ENCODE measurements at regions not wholly inside any gene's neighbourhood (a gene's known extent, or its start where the extent isn't known, plus 50 kb on each side); places are given as distances from the start of the nearest gene placed in this dataset.

DNA sequence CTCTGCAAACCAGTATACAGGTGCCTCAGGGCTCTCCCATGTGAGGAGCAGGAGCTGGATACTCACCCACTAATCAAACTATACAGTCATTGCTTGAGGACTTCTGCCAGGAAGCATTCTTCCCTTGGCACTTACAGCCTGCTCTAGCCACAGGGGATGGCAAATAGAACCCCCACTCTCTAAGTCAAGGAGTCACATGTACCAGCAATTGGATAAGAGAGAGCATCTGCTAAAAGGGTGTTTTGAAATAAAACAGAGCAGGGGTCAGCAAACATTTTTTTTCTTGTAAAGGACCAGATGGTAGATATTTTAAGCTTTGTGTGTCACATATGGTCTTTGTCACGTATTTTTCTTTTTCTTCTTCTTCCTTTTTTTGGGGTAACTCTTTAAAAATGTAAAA lies 865.2 kb upstream of the GHITM start:
- TF ChIP-seq POLR2A (IDR thresholded peaks at IDR 0.05) (no peak), POLR2AphosphoS5 (IDR thresholded peaks at IDR 0.05; ENCODE audit: insufficient read depth in 1 of 2, low read depth in 1 of 2) (no peak)
- TF ChIP-seq, protein P1, sequence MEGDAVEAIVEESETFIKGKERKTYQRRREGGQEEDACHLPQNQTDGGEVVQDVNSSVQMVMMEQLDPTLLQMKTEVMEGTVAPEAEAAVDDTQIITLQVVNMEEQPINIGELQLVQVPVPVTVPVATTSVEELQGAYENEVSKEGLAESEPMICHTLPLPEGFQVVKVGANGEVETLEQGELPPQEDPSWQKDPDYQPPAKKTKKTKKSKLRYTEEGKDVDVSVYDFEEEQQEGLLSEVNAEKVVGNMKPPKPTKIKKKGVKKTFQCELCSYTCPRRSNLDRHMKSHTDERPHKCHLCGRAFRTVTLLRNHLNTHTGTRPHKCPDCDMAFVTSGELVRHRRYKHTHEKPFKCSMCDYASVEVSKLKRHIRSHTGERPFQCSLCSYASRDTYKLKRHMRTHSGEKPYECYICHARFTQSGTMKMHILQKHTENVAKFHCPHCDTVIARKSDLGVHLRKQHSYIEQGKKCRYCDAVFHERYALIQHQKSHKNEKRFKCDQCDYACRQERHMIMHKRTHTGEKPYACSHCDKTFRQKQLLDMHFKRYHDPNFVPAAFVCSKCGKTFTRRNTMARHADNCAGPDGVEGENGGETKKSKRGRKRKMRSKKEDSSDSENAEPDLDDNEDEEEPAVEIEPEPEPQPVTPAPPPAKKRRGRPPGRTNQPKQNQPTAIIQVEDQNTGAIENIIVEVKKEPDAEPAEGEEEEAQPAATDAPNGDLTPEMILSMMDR (IDR thresholded peaks at IDR 0.05), result no peak

Measured in vagina (tissue), 2 donors.